IMR-90 (cell line): ENCODE measurements at regions not wholly inside any gene's neighbourhood (a gene's known extent, or its start where the extent isn't known, plus 50 kb on each side); places are given as distances from the start of the nearest gene placed in this dataset.

Experiments
- ATAC-seq: fragments of 200-7000 bp; cut with Tn5 transposase; 2 replicates; pipeline ENCODE4 v1.9.1; 2020; ENCODE audit warnings: low read depth, mild to moderate bottlenecking, moderate library complexity
- BruUV-seq: library from RNA; stranded (reverse); fragments of 400-500 nt; replicated peaks from 2 replicates; lab custom pipeline; 2021; lab: Mats Ljungman, UMichigan
- CTCF ChIA-PET: fragments of 300-600 bp; formaldehyde crosslinking; extraction: SDS; loops from one replicate; lab custom pipeline; 2021; ENCODE audit warnings: antibody characterized with exemption; lab: Yijun Ruan, JAX
- POLR2A ChIA-PET: fragments of 300-600 bp; sonication (Branson Sonifier 250); formaldehyde crosslinking; loops from one replicate; lab custom pipeline; 2022; ENCODE audit warnings: antibody characterized with exemption; ENCODE audit not compliant: unreplicated experiment; lab: Charles Lee
- DNase-seq: peaks from one replicate; pipeline ENCODE4 v3.0.0; 2013
- H2AFZ ChIP-seq: replicated peaks from 2 replicates; pipeline ENCODE3; 2013; ENCODE audit warnings: low read length, mild to moderate bottlenecking; ENCODE audit not compliant: poor library complexity
- H2AK5ac ChIP-seq: 2 replicates; pipeline ENCODE4 v1.6.1; 2013; ENCODE audit warnings: low read depth, low read length, inconsistent platforms
- H2AK9ac ChIP-seq: replicated peaks from 2 replicates; pipeline ENCODE3; 2013; ENCODE audit warnings: mild to moderate bottlenecking, low read depth, low read length, moderate library complexity; ENCODE audit not compliant: poor library complexity
- H2BK120ac ChIP-seq: 2 replicates; pipeline ENCODE4 v1.6.1; 2013; ENCODE audit warnings: low read depth, low read length, inconsistent platforms
- H2BK15ac ChIP-seq: 3 replicates; pipeline ENCODE4 v1.6.1; 2013; ENCODE audit warnings: low read depth, low read length, inconsistent platforms
- H2BK20ac ChIP-seq: 2 replicates; pipeline ENCODE4 v1.6.1; 2013; ENCODE audit warnings: low read depth, mild to moderate bottlenecking, inconsistent platforms, low read length, moderate library complexity
- H2BK5ac ChIP-seq: 2 replicates; pipeline ENCODE4 v1.6.1; 2013; ENCODE audit warnings: mild to moderate bottlenecking, low read depth, low read length, inconsistent platforms; ENCODE audit not compliant: poor library complexity, severe bottlenecking
- H3K14ac ChIP-seq: replicated peaks from 2 replicates; pipeline ENCODE4 v1.6.1; 2013; ENCODE audit warnings: low read depth, low read length, inconsistent platforms
- H3K18ac ChIP-seq: 2 replicates; pipeline ENCODE4 v1.6.1; 2013; ENCODE audit warnings: low read depth, low read length, control low read depth
- H3K23ac ChIP-seq: 2 replicates; pipeline ENCODE4 v1.6.1; 2013; ENCODE audit warnings: low read depth, low read length, inconsistent platforms
- H3K27ac ChIP-seq: 2 replicates; pipeline ENCODE4 v1.5.1; 2013; ENCODE audit warnings: mild to moderate bottlenecking, control low read depth, low read length; ENCODE audit not compliant: insufficient read depth
- H3K27me3 ChIP-seq: 2 replicates; pipeline ENCODE4 v1.6.1; 2013; ENCODE audit warnings: low read length; ENCODE audit not compliant: control insufficient read depth, insufficient read depth
- H3K36me3 ChIP-seq: 2 replicates; pipeline ENCODE4 v1.6.1; 2013; ENCODE audit warnings: low read length, mixed read lengths; ENCODE audit not compliant: control insufficient read depth, insufficient read depth
- H3K4ac ChIP-seq: 2 replicates; pipeline ENCODE4 v1.6.1; 2013; ENCODE audit warnings: low read depth, low read length, inconsistent platforms
- H3K4me1 ChIP-seq: 2 replicates; pipeline ENCODE4 v1.6.1; 2013; ENCODE audit warnings: low read length, mixed read lengths; ENCODE audit not compliant: control insufficient read depth, insufficient read depth
- H3K4me2 ChIP-seq: 2 replicates; pipeline ENCODE4 v1.6.1; 2013; ENCODE audit warnings: low read depth, mild to moderate bottlenecking, control low read depth, low read length, moderate library complexity
- H3K4me3 ChIP-seq: 2 replicates; pipeline ENCODE4 v1.5.1; 2013; ENCODE audit warnings: low read depth, mild to moderate bottlenecking, control low read depth, low read length, moderate library complexity; ENCODE audit not compliant: insufficient read depth
- H3K56ac ChIP-seq: 2 replicates; pipeline ENCODE4 v1.6.1; 2013; ENCODE audit warnings: low read length, inconsistent platforms; ENCODE audit not compliant: insufficient read depth; ENCODE audit errors: extremely low read depth
- H3K79me1 ChIP-seq, 2 experiments: 2 replicates each; pipeline ENCODE4 v1.6.1; 2013; ENCODE audit warnings: low read length in 2 of 2, inconsistent platforms in 1 of 2, low read depth in 1 of 2
- H3K9ac ChIP-seq: 2 replicates; pipeline ENCODE4 v1.6.1; 2013; ENCODE audit warnings: low read depth, low read length, control low read depth
- H3K9me1 ChIP-seq: 2 replicates; pipeline ENCODE4 v1.6.1; 2013; ENCODE audit warnings: low read length, inconsistent platforms; ENCODE audit not compliant: insufficient read depth
- H3K9me3 ChIP-seq: 2 replicates; pipeline ENCODE4 v1.6.1; 2013; ENCODE audit warnings: low read length; ENCODE audit not compliant: control insufficient read depth, insufficient read depth
- H4K20me1 ChIP-seq: 2 replicates; pipeline ENCODE4 v1.6.1; 2013; ENCODE audit warnings: low read length, inconsistent platforms; ENCODE audit not compliant: insufficient read depth
- H4K5ac ChIP-seq: 2 replicates; pipeline ENCODE4 v1.6.1; 2013; ENCODE audit warnings: mild to moderate bottlenecking, low read depth, low read length, control low read depth
- H4K8ac ChIP-seq, 2 experiments: 2 replicates each; pipeline ENCODE4 v1.6.1; 2013; ENCODE audit warnings: low read depth in 2 of 2, low read length in 2 of 2, control low read depth in 1 of 2, inconsistent platforms in 1 of 2
- H4K91ac ChIP-seq: 2 replicates; pipeline ENCODE4 v1.6.1; 2013; ENCODE audit warnings: low read depth, low read length, inconsistent platforms; ENCODE audit not compliant: insufficient read depth
- MAZ ChIP-seq: IDR thresholded peaks from 2 replicates; pipeline ENCODE4 v1.6.1; 2012; ENCODE audit warnings: low read depth, mild to moderate bottlenecking, low read length, improper control_type of control experiment, moderate library complexity, borderline replicate concordance
- POLR2A ChIP-seq: IDR thresholded peaks from 2 replicates; pipeline ENCODE4 v1.6.1; 2012; ENCODE audit warnings: mild to moderate bottlenecking, low read depth, low read length
- USF2 ChIP-seq: fragments of 150-350 bp; IDR thresholded peaks from 2 replicates; pipeline ENCODE4 v1.6.1; 2017; ENCODE audit warnings: mild to moderate bottlenecking, antibody characterized with exemption, low read length, low read depth
- WGBS, 2 experiments: methylation state at CpG; one replicate each; pipeline versions ENCODE4 v1.1.5 to v1.1.7; 2013; ENCODE audit warnings: missing lambda C conversion rate in 2 of 2; ENCODE audit not compliant: insufficient read length in 1 of 2; ENCODE audit errors: extremely low coverage in 2 of 2; 5-methylcytosine and 5-hydroxymethylcytosine counted together
- dilution Hi-C: fragments of 300-500 bp; cut with HindIII; formaldehyde crosslinking; loops from one replicate; pipeline ENCODE4 v1.14.3; 2018; ENCODE audit warnings: low sequenced_read_pairs; ENCODE audit not compliant: unreplicated experiment
- in situ Hi-C: fragments of 300-500 bp; cut with MboI; formaldehyde crosslinking; loops from 3 replicates; pipeline ENCODE4 v1.14.3; 2019; ENCODE audit warnings: low sequenced_read_pairs, inconsistent platforms, mixed read lengths
- intact Hi-C: fragments of 100-400 bp; cut with micrococcal nuclease; formaldehyde crosslinking; loops from 2 replicates; pipeline ENCODE4 v1.10.0; 2022

GRCh38 chr17:73957564-73957963, 245.9 kb upstream of the RPL38 start:
- H3K9ac ChIP-seq = no peak overlapping the region
- H4K91ac ChIP-seq = no peak overlapping the region
- H3K79me1 ChIP-seq = no peaks in the 10 kb centered on the region
- H3K23ac ChIP-seq = no peak overlapping the region
- no peak overlapping the region for H4K5ac ChIP-seq
- H3K36me3 ChIP-seq = no peaks in the 10 kb centered on the region
- ChIA-PET POLR2A (no interaction called here), CTCF (no interaction called here)
- H3K4me1 ChIP-seq = no peaks in the 10 kb centered on the region
- dilution Hi-C loops = no loop called here
- no peak overlapping the region for H2AK9ac ChIP-seq
- no peak overlapping the region for H3K18ac ChIP-seq
- no peak overlapping the region for H2BK120ac ChIP-seq
- no TSS peak for BruUV-seq
- no peak overlapping the region for H2BK15ac ChIP-seq
- in situ Hi-C loops = loop anchor here (25.0 kb wide), 1 partner anchor 155 kb away; no protein-coding TSS in a partner anchor
- no peak overlapping the region for H3K14ac ChIP-seq
- no peak for TF ChIP-seq MAZ
- TF ChIP-seq USF2 = no peak
- no peak for TF ChIP-seq POLR2A
- 17% methylated on average over 1 of the region's 6 CpGs; no CpG with 5 or more reads in 1 of the 2 experiments for WGBS, 2 experiments
- no peak overlapping the region for H3K4ac ChIP-seq
- H3K4me2 ChIP-seq = no peak overlapping the region
- H3K27ac ChIP-seq = no peak overlapping the region
- no peak overlapping the region for H2BK20ac ChIP-seq
- no peak overlapping the region for H2BK5ac ChIP-seq
- H4K20me1 ChIP-seq = no peaks in the 10 kb centered on the region
- ATAC-seq = no peak
- peaks cover 35% of the 10 kb centered on the region for H3K9me3 ChIP-seq
- intact Hi-C loops = no loop called here
- no peak overlapping the region for H4K8ac ChIP-seq
- H2AFZ ChIP-seq = no peak overlapping the region
- H3K9me1 ChIP-seq = no peaks in the 10 kb centered on the region
- no peak for DNase-seq
- no peaks in the 10 kb centered on the region for H3K27me3 ChIP-seq
- no peak overlapping the region for H3K56ac ChIP-seq
- no peak overlapping the region for H3K4me3 ChIP-seq
- no peak overlapping the region for H2AK5ac ChIP-seq
